ENCODE measurements at regions not wholly inside any gene's neighbourhood (a gene's known extent, or its start where the extent isn't known, plus 50 kb on each side); places are given as distances from the start of the nearest gene placed in this dataset.

- peak; percentile 39 for TF ChIP-seq CTCF (IDR thresholded peaks at IDR 0.05)
- peak; percentile 32 for DNase-seq (ENCODE audit: low spot score)
- Mint-ChIP-seq H3K4me3 (ENCODE audit: unreplicated experiment) (peak overlapping the region; percentile 59), H3K27ac (ENCODE audit: unreplicated experiment) (no peak overlapping the region), H3K36me3 (ENCODE audit: low read depth) (no peaks in the 10 kb centered on the region), H3K4me1 (ENCODE audit: low read depth) (peaks cover 4% of the 10 kb centered on the region), H3K27me3 (ENCODE audit: low read depth) (no peaks in the 10 kb centered on the region), H3K9me3 (ENCODE audit: low read depth) (no peaks in the 10 kb centered on the region)
Measured at GRCh38 chr4:132818091-132818490, 331.0 kb upstream of the PCDH10 start.

DNA sequence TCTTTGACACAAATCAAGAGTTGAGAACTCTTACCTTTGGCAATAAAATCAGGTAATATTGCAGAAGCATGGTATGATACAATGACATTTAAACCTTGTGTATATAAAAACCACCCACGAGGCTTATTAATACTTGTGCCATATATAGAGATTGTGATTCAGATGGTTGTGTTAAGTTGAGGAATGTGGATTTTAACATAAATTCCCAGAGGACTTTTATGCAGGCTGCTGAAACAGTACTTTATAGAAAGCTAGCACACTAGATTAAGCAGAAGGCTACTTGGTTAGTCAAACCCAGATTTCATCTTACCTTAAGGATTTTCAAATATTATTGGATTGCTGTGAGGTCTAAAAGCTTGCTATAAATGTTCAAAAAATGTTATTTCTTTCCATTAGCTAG, 325.7 kb upstream of the PCDH10 start:
- Mint-ChIP-seq H3K27ac (ENCODE audit: unreplicated experiment) (no peak overlapping the region), H3K4me1 (ENCODE audit: low read depth) (peaks cover 10% of the 10 kb centered on the region), H3K4me3 (ENCODE audit: unreplicated experiment) (no peak overlapping the region), H3K27me3 (ENCODE audit: low read depth) (no peaks in the 10 kb centered on the region), H3K36me3 (ENCODE audit: low read depth) (no peaks in the 10 kb centered on the region), H3K9me3 (ENCODE audit: low read depth) (no peaks in the 10 kb centered on the region)
- TF ChIP-seq CTCF (IDR thresholded peaks at IDR 0.05): no peak
- no peak for DNase-seq (ENCODE audit: low spot score)

- Mint-ChIP-seq H3K27ac (ENCODE audit: unreplicated experiment) (no peak overlapping the region), H3K4me3 (ENCODE audit: unreplicated experiment) (no peak overlapping the region), H3K9me3 (ENCODE audit: low read depth) (no peaks in the 10 kb centered on the region), H3K36me3 (ENCODE audit: low read depth) (no peaks in the 10 kb centered on the region), H3K27me3 (ENCODE audit: low read depth) (no peaks in the 10 kb centered on the region), H3K4me1 (ENCODE audit: low read depth) (peaks cover 7% of the 10 kb centered on the region)
- no peak for TF ChIP-seq CTCF (IDR thresholded peaks at IDR 0.05)
- no peak for DNase-seq (ENCODE audit: low spot score)
Measured at GRCh38 chr4:132824761-132825160, 324.3 kb upstream of the PCDH10 start.

DNA sequence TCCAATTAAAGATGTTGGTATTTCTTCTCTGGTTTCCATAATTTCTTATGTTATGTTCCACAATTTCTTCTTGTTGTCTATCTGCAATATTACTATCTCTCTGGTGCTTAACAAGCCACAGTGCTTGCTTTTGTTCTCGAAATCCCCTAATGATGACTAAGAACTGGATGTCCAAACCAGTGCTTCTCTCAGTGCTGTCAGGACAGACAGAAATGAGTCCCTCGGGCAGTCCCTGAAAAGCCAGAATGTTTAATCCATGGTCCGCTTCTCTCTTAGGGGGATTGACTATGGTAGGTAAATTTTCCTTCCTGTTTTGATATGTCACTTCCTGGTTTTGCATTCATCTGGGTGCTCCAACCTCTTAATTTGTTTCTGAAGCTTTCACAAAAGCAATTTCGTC, 321.6 kb upstream of the PCDH10 start:
- no peaks in the 10 kb centered on the region for H3K36me3 Mint-ChIP-seq (ENCODE audit: low read depth)
- no peaks in the 10 kb centered on the region for H3K9me3 Mint-ChIP-seq (ENCODE audit: low read depth)
- no peaks in the 10 kb centered on the region for H3K27me3 Mint-ChIP-seq (ENCODE audit: low read depth)
- H3K27ac Mint-ChIP-seq (ENCODE audit: unreplicated experiment): no peak overlapping the region
- no peak for TF ChIP-seq CTCF (IDR thresholded peaks at IDR 0.05)
- H3K4me1 Mint-ChIP-seq (ENCODE audit: low read depth): peaks cover 7% of the 10 kb centered on the region
- DNase-seq (ENCODE audit: low spot score): no peak
- no peak overlapping the region for H3K4me3 Mint-ChIP-seq (ENCODE audit: unreplicated experiment)

DNA sequence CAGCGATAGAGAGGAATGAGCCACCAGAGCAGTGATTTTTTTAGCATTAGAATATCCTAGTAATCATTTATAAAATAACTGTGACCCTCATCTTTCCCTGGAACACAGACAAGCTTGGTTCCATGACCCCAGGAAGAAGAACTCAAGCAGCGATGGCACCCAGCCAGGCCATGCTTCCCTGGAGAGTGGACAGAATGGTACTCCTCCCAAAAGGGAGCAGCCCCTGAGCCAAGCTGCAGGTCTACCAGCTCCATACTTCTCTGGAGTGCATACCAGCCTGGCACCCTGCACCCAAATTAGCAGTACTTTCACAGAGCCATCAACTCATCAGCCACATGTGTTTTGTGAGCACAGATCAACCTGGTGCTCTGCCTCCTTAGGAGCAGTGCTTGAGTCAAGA, 310.9 kb upstream of the PCDH10 start:
- no peak overlapping the region for H3K27ac Mint-ChIP-seq (ENCODE audit: unreplicated experiment)
- peaks cover 4% of the 10 kb centered on the region for H3K36me3 Mint-ChIP-seq (ENCODE audit: low read depth)
- no peaks in the 10 kb centered on the region for H3K4me1 Mint-ChIP-seq (ENCODE audit: low read depth)
- H3K27me3 Mint-ChIP-seq (ENCODE audit: low read depth): no peaks in the 10 kb centered on the region
- peak; percentile 42 for DNase-seq (ENCODE audit: low spot score)
- peaks cover 20% of the 10 kb centered on the region for H3K9me3 Mint-ChIP-seq (ENCODE audit: low read depth)
- no peak overlapping the region for H3K4me3 Mint-ChIP-seq (ENCODE audit: unreplicated experiment)
- no peak for TF ChIP-seq CTCF (IDR thresholded peaks at IDR 0.05)
